GM12878 (cell line): ENCODE measurements at regions not wholly inside any gene's neighbourhood (a gene's known extent, or its start where the extent isn't known, plus 50 kb on each side); places are given as distances from the start of the nearest gene placed in this dataset.

Experiments
- ATAC-seq: fragments of 200-7000 bp; cut with Tn5 transposase; 3 replicates; pipeline ENCODE4 v1.9.1; 2020; ENCODE audit warnings: mild to moderate bottlenecking, moderate library complexity
- BruUV-seq: library from RNA; stranded (reverse); fragments of 400-500 nt; replicated peaks from 2 replicates; lab custom pipeline; 2021; lab: Mats Ljungman, UMichigan
- CTCF ChIA-PET: fragments of 300-600 bp; sonication (Branson Sonifier 250); formaldehyde crosslinking; extraction: SDS; loops from one replicate; lab custom pipeline; 2021; ENCODE audit warnings: inconsistent platforms; lab: Yijun Ruan, JAX
- POLR2A ChIA-PET: fragments of 350-600 bp; formaldehyde crosslinking; extraction: SDS; loops from one replicate; lab custom pipeline; 2021; ENCODE audit warnings: inconsistent platforms; lab: Charles Lee
- RAD21 ChIA-PET: fragments of 300-600 bp; sonication (Branson Sonifier 250); formaldehyde crosslinking; loops from one replicate; lab custom pipeline; 2023; ENCODE audit warnings: antibody characterized with exemption; ENCODE audit not compliant: unreplicated experiment; lab: Charles Lee
- SMC1A ChIA-PET: fragments of 300-600 bp; sonication (Branson Sonifier 250); formaldehyde crosslinking; loops from one replicate; lab custom pipeline; 2023; ENCODE audit not compliant: unreplicated experiment, uncharacterized antibody; lab: Charles Lee
- DNase-seq: peaks from one replicate; pipeline ENCODE4 v3.0.0-alpha.2; 2011; ENCODE audit warnings: low read depth, low spot score
- FAIRE-seq: peaks from 3 replicates; lab custom pipeline; 2011; peaks lifted over from hg19 to GRCh38; lab: Jason Lieb, UNC
- H2AFZ ChIP-seq: 2 replicates; pipeline ENCODE4 v1.6.0; 2011; ENCODE audit warnings: low read depth, low read length, control low read depth; ENCODE audit not compliant: control insufficient read depth
- H3K27ac ChIP-seq: 2 replicates; pipeline ENCODE4 v1.5.1; 2011; ENCODE audit warnings: control low read depth; ENCODE audit not compliant: control insufficient read depth, insufficient read depth
- H3K27me3 ChIP-seq, 2 experiments: replicated peaks in 1 of 2; 2 replicates each; pipeline versions ENCODE4 v1.6.0 to v1.6.1; 2011; ENCODE audit warnings: low read length in 1 of 2; ENCODE audit not compliant: control insufficient read depth in 2 of 2, insufficient read depth in 2 of 2
- H3K36me3 ChIP-seq, 2 experiments: 2 replicates each; pipeline ENCODE4 v1.5.1; 2011; ENCODE audit warnings: low read length in 1 of 2; ENCODE audit not compliant: control insufficient read depth in 2 of 2, insufficient read depth in 2 of 2
- H3K4me1 ChIP-seq: 2 replicates; pipeline ENCODE4 v1.6.1; 2011; ENCODE audit warnings: mild to moderate bottlenecking, low read length, moderate library complexity, mixed read lengths; ENCODE audit not compliant: control insufficient read depth, insufficient read depth
- H3K4me2 ChIP-seq: 2 replicates; pipeline ENCODE4 v1.6.0; 2011; ENCODE audit warnings: control low read depth; ENCODE audit not compliant: control insufficient read depth, insufficient read depth
- H3K4me3 ChIP-seq: fragments of 200-600 bp; sonication (generic); 2 replicates; pipeline ENCODE4 v1.5.1; 2016
- H3K79me2 ChIP-seq: 2 replicates; pipeline ENCODE4 v1.6.0; 2011; ENCODE audit warnings: low read length; ENCODE audit not compliant: control insufficient read depth, insufficient read depth
- H3K9ac ChIP-seq: 2 replicates; pipeline ENCODE4 v1.8.0; 2011; ENCODE audit warnings: low read length, control low read depth, mixed read lengths; ENCODE audit not compliant: control insufficient read depth, insufficient read depth
- H3K9me3 ChIP-seq: replicated peaks from 3 replicates; pipeline ENCODE4 v1.5.1; 2011; ENCODE audit warnings: mild to moderate bottlenecking, low read length; ENCODE audit not compliant: control insufficient read depth, insufficient read depth
- H4K20me1 ChIP-seq: 2 replicates; pipeline ENCODE4 v1.6.0; 2011; ENCODE audit not compliant: control insufficient read depth, insufficient read depth
- CBFB ChIP-seq: IDR thresholded peaks from 2 replicates; pipeline ENCODE4 v1.6.1; 2016; ENCODE audit warnings: antibody characterized with exemption, low read depth
- KAT2A ChIP-seq: conservative IDR thresholded peaks from 2 replicates; pipeline ENCODE4 v1.6.1; 2011; ENCODE audit warnings: low read depth, low read length; ENCODE audit not compliant: control insufficient read depth
- PAX5 ChIP-seq: IDR thresholded peaks from 2 replicates; pipeline ENCODE4 v1.6.1; 2011; ENCODE audit warnings: low read depth, low read length, borderline replicate concordance
- PML ChIP-seq: IDR thresholded peaks from 2 replicates; pipeline ENCODE4 v1.6.1; 2012; ENCODE audit warnings: low read length, inconsistent platforms
- POU2F2 ChIP-seq: IDR thresholded peaks from 3 replicates; pipeline ENCODE4 v1.6.1; 2011; ENCODE audit warnings: low read depth, mild to moderate bottlenecking, low read length, borderline replicate concordance
- RELA ChIP-seq: fragments of 450-650 bp; IDR thresholded peaks from 2 replicates; pipeline ENCODE4 v1.8.0; 2014; ENCODE audit warnings: borderline replicate concordance; ENCODE audit not compliant: partially characterized antibody
- WGBS: methylation state at CpG from one replicate; pipeline ENCODE4 v1.1.6; 2016; ENCODE audit warnings: low lambda C conversion rate; ENCODE audit not compliant: insufficient replicate concordance, insufficient coverage; ENCODE audit errors: missing lambda C conversion rate; 5-methylcytosine and 5-hydroxymethylcytosine counted together
- in situ Hi-C: fragments of 300-500 bp; cut with MboI; formaldehyde crosslinking; loops from 9 replicates; pipeline ENCODE4 v1.14.3; 2018; ENCODE audit warnings: mixed read lengths
- intact Hi-C: fragments of 100-400 bp; cut with micrococcal nuclease; formaldehyde crosslinking; loops from one replicate; pipeline ENCODE4 v1.14.2; 2022; ENCODE audit not compliant: unreplicated experiment
- TF ChIP-seq, protein P1 (sequence below): IDR thresholded peaks from 2 replicates; pipeline ENCODE4 v1.6.1; 2012; ENCODE audit warnings: improper control_type of control experiment, low read depth, low read length; ENCODE audit not compliant: insufficient replicate concordance
- TF ChIP-seq, protein P2 (sequence below): IDR thresholded peaks from 2 replicates; pipeline ENCODE4 v1.6.1; 2011; ENCODE audit warnings: low read depth, mild to moderate bottlenecking, low read length, moderate library complexity, borderline replicate concordance; ENCODE audit errors: extremely low read depth
- TF ChIP-seq, protein P3 (sequence below): IDR thresholded peaks from 2 replicates; pipeline ENCODE4 v1.6.1; 2012; ENCODE audit warnings: mild to moderate bottlenecking, low read depth, low read length
- TF ChIP-seq, protein P4 (sequence below): IDR thresholded peaks from 2 replicates; pipeline ENCODE4 v1.6.1; 2011; ENCODE audit warnings: low read depth, low read length, improper control_type of control experiment, borderline replicate concordance

DNA sequence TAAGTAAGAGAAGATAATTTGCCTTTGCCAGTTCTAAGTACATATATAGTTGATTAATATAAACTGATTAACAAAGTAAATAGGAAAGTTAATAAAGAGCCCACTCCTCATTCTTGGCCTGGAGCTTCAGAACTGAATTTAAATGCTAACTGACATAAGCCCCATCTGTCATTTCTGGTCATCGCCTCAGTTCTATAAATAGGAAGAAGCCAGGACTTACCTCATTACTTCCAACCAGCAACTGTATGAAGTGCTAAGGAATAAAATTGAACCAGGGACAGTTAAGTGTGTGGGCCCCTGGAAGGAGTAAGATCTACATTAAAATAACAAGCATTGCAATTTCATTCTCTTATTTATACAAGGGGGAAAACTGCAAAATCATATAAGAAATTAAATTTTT is 52.0 kb upstream of the PDLIM5 start:
- no peaks in the 10 kb centered on the region for H3K9me3 ChIP-seq
- SMC1A ChIA-PET: no interaction called here
- no TSS peak for BruUV-seq
- no peaks in the 10 kb centered on the region for H3K36me3 ChIP-seq
- in situ Hi-C loops: no loop called here
- CTCF ChIA-PET: interaction anchor here (1.4 kb wide), 1 partner anchor 10 kb away, joined by 3 read pairs; no protein-coding TSS in a partner anchor
- H3K9ac ChIP-seq: no peak overlapping the region
- WGBS: 46% methylated on average over 1 of the region's 1 CpG
- RAD21 ChIA-PET: no interaction called here
- H2AFZ ChIP-seq: no peak overlapping the region
- H3K79me2 ChIP-seq: no peaks in the 10 kb centered on the region
- FAIRE-seq: no peak
- no peak overlapping the region for H3K4me2 ChIP-seq
- no peaks in the 10 kb centered on the region for H4K20me1 ChIP-seq
- no peak for ATAC-seq
- POLR2A ChIA-PET: no interaction called here
- H3K4me1 ChIP-seq: no peaks in the 10 kb centered on the region
- TF ChIP-seq, protein P1, sequence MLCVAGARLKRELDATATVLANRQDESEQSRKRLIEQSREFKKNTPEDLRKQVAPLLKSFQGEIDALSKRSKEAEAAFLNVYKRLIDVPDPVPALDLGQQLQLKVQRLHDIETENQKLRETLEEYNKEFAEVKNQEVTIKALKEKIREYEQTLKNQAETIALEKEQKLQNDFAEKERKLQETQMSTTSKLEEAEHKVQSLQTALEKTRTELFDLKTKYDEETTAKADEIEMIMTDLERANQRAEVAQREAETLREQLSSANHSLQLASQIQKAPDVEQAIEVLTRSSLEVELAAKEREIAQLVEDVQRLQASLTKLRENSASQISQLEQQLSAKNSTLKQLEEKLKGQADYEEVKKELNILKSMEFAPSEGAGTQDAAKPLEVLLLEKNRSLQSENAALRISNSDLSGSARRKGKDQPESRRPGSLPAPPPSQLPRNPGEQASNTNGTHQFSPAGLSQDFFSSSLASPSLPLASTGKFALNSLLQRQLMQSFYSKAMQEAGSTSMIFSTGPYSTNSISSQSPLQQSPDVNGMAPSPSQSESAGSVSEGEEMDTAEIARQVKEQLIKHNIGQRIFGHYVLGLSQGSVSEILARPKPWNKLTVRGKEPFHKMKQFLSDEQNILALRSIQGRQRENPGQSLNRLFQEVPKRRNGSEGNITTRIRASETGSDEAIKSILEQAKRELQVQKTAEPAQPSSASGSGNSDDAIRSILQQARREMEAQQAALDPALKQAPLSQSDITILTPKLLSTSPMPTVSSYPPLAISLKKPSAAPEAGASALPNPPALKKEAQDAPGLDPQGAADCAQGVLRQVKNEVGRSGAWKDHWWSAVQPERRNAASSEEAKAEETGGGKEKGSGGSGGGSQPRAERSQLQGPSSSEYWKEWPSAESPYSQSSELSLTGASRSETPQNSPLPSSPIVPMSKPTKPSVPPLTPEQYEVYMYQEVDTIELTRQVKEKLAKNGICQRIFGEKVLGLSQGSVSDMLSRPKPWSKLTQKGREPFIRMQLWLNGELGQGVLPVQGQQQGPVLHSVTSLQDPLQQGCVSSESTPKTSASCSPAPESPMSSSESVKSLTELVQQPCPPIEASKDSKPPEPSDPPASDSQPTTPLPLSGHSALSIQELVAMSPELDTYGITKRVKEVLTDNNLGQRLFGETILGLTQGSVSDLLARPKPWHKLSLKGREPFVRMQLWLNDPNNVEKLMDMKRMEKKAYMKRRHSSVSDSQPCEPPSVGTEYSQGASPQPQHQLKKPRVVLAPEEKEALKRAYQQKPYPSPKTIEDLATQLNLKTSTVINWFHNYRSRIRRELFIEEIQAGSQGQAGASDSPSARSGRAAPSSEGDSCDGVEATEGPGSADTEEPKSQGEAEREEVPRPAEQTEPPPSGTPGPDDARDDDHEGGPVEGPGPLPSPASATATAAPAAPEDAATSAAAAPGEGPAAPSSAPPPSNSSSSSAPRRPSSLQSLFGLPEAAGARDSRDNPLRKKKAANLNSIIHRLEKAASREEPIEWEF: no peak
- TF ChIP-seq, protein P2, sequence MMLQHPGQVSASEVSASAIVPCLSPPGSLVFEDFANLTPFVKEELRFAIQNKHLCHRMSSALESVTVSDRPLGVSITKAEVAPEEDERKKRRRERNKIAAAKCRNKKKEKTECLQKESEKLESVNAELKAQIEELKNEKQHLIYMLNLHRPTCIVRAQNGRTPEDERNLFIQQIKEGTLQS: no peak
- TF ChIP-seq RELA (no peak), PAX5 (no peak), CBFB (no peak), POU2F2 (no peak), PML (no peak), KAT2A (no peak)
- TF ChIP-seq, protein P3, sequence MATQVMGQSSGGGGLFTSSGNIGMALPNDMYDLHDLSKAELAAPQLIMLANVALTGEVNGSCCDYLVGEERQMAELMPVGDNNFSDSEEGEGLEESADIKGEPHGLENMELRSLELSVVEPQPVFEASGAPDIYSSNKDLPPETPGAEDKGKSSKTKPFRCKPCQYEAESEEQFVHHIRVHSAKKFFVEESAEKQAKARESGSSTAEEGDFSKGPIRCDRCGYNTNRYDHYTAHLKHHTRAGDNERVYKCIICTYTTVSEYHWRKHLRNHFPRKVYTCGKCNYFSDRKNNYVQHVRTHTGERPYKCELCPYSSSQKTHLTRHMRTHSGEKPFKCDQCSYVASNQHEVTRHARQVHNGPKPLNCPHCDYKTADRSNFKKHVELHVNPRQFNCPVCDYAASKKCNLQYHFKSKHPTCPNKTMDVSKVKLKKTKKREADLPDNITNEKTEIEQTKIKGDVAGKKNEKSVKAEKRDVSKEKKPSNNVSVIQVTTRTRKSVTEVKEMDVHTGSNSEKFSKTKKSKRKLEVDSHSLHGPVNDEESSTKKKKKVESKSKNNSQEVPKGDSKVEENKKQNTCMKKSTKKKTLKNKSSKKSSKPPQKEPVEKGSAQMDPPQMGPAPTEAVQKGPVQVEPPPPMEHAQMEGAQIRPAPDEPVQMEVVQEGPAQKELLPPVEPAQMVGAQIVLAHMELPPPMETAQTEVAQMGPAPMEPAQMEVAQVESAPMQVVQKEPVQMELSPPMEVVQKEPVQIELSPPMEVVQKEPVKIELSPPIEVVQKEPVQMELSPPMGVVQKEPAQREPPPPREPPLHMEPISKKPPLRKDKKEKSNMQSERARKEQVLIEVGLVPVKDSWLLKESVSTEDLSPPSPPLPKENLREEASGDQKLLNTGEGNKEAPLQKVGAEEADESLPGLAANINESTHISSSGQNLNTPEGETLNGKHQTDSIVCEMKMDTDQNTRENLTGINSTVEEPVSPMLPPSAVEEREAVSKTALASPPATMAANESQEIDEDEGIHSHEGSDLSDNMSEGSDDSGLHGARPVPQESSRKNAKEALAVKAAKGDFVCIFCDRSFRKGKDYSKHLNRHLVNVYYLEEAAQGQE: no peak
- TF ChIP-seq, protein P4, sequence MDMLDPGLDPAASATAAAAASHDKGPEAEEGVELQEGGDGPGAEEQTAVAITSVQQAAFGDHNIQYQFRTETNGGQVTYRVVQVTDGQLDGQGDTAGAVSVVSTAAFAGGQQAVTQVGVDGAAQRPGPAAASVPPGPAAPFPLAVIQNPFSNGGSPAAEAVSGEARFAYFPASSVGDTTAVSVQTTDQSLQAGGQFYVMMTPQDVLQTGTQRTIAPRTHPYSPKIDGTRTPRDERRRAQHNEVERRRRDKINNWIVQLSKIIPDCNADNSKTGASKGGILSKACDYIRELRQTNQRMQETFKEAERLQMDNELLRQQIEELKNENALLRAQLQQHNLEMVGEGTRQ: no peak
- H3K4me3 ChIP-seq: no peak overlapping the region
- no peak for DNase-seq
- H3K27ac ChIP-seq: no peak overlapping the region
- intact Hi-C loops: no loop called here
- H3K27me3 ChIP-seq: no peaks in the 10 kb centered on the region
